ENCODE measurements at regions not wholly inside any gene's neighbourhood (a gene's known extent, or its start where the extent isn't known, plus 50 kb on each side); places are given as distances from the start of the nearest gene placed in this dataset.
"Not testable (repeated sequence)": the region's sequence is repeated elsewhere in the genome, so short reads cannot be mapped to it uniquely, and the experiment has no call there.

- no peak for DNase-seq (ENCODE audit: low spot score)
- in situ Hi-C loops (cut with MboI; ENCODE audit: low pct_unique_long_range_greater_than_20kb, low sequenced_read_pairs, unreplicated experiment): no loop called here
- no peak for TF ChIP-seq CTCF (IDR thresholded peaks at IDR 0.05; ENCODE audit: extremely low read depth, insufficient read depth, missing control alignments)
Observed at GRCh38 chr13:24563087-24563486, 50.5 kb upstream of the PARP4 start.

- in situ Hi-C loops (cut with MboI; ENCODE audit: low pct_unique_long_range_greater_than_20kb, low sequenced_read_pairs, unreplicated experiment); DNase-seq (ENCODE audit: low spot score): not testable (repeated sequence)
Observed at GRCh38 chr13:24563971-24564370, 51.4 kb upstream of the PARP4 start.

- no peak for DNase-seq (ENCODE audit: low spot score)
- in situ Hi-C loops (cut with MboI; ENCODE audit: low pct_unique_long_range_greater_than_20kb, low sequenced_read_pairs, unreplicated experiment): no loop called here
- no peak for TF ChIP-seq CTCF (IDR thresholded peaks at IDR 0.05; ENCODE audit: extremely low read depth, insufficient read depth, missing control alignments)
Observed at GRCh38 chr13:24564881-24565280, 52.3 kb upstream of the PARP4 start.

- in situ Hi-C loops (cut with MboI; ENCODE audit: low pct_unique_long_range_greater_than_20kb, low sequenced_read_pairs, unreplicated experiment); DNase-seq (ENCODE audit: low spot score): not testable (repeated sequence)
Observed at GRCh38 chr13:24567593-24567992, 55.0 kb upstream of the PARP4 start.

GRCh38 chr13:24574847-24575246, 62.3 kb upstream of the PARP4 start:
- in situ Hi-C loops (cut with MboI; ENCODE audit: low pct_unique_long_range_greater_than_20kb, low sequenced_read_pairs, unreplicated experiment): no loop called here
- DNase-seq (ENCODE audit: low spot score): no peak
- no peak for TF ChIP-seq CTCF (IDR thresholded peaks at IDR 0.05; ENCODE audit: extremely low read depth, insufficient read depth, missing control alignments)

GRCh38 chr13:24580315-24580714, 67.7 kb upstream of the PARP4 start:
- in situ Hi-C loops (cut with MboI; ENCODE audit: low pct_unique_long_range_greater_than_20kb, low sequenced_read_pairs, unreplicated experiment); DNase-seq (ENCODE audit: low spot score): not testable (repeated sequence)
- peak; percentile 37 for TF ChIP-seq CTCF (IDR thresholded peaks at IDR 0.05; ENCODE audit: extremely low read depth, insufficient read depth, missing control alignments)

GRCh38 chr13:24581578-24581977, 69.0 kb upstream of the PARP4 start:
- DNase-seq (ENCODE audit: low spot score); in situ Hi-C loops (cut with MboI; ENCODE audit: low pct_unique_long_range_greater_than_20kb, low sequenced_read_pairs, unreplicated experiment): not testable (repeated sequence)

- in situ Hi-C loops (cut with MboI; ENCODE audit: low pct_unique_long_range_greater_than_20kb, low sequenced_read_pairs, unreplicated experiment); DNase-seq (ENCODE audit: low spot score): not testable (repeated sequence)
Observed at GRCh38 chr13:24591697-24592096, 79.1 kb upstream of the PARP4 start.

- not testable (repeated sequence) for DNase-seq (ENCODE audit: low spot score)
- in situ Hi-C loops (cut with MboI; ENCODE audit: low pct_unique_long_range_greater_than_20kb, low sequenced_read_pairs, unreplicated experiment): loop anchor here (5.0 kb wide), 1 partner anchor 354 kb away; no protein-coding TSS in a partner anchor
Observed at GRCh38 chr13:24597906-24598670, 82.1 kb upstream of the ATP12A start.

- in situ Hi-C loops (cut with MboI; ENCODE audit: low pct_unique_long_range_greater_than_20kb, low sequenced_read_pairs, unreplicated experiment): loop anchor here (5.0 kb wide), 1 partner anchor 353 kb away; no protein-coding TSS in a partner anchor
- DNase-seq (ENCODE audit: low spot score): not testable (repeated sequence)
Observed at GRCh38 chr13:24599019-24599791, 81.0 kb upstream of the ATP12A start.

All from GM13977 (cell line).